ENCODE measurements at regions not wholly inside any gene's neighbourhood (a gene's known extent, or its start where the extent isn't known, plus 50 kb on each side); places are given as distances from the start of the nearest gene placed in this dataset.

- H3K56ac ChIP-seq (ENCODE audit: insufficient read length, low read depth, low read length), result no peak overlapping the region
- no peak overlapping the region for H3K9ac ChIP-seq (ENCODE audit: extremely low read depth, insufficient read length, low read length)
- no peak for DNase-seq
- H3K14ac ChIP-seq (ENCODE audit: insufficient read depth, low read length), result no peak overlapping the region
- no peaks in the 10 kb centered on the region for H3K23me2 ChIP-seq (ENCODE audit: insufficient read length, low read depth, low read length, poor library complexity, severe bottlenecking)
- H2BK20ac ChIP-seq (ENCODE audit: low read depth, low read length, poor library complexity, severe bottlenecking), result no peak overlapping the region
- H4K5ac ChIP-seq (ENCODE audit: insufficient read length, low read depth, low read length), result no peak overlapping the region
- H2BK5ac ChIP-seq (ENCODE audit: insufficient read length, low read length), result no peak overlapping the region
- peaks cover 25 to 26% of the 10 kb centered on the region in 2 experiments for H3K9me3 Mint-ChIP-seq
- H4K8ac ChIP-seq (replicated peaks; ENCODE audit: insufficient read length, low read depth, low read length), result no peak overlapping the region
- H3K18ac ChIP-seq (ENCODE audit: insufficient read length, low read depth, low read length), result no peak overlapping the region
- H3K27ac ChIP-seq (ENCODE audit: insufficient read length, low read depth, low read length), result no peak overlapping the region
- no CpG with 5 or more reads among the region's 2 CpGs for WGBS (ENCODE audit: extremely low coverage, insufficient read length, low lambda C conversion rate)
- no peak overlapping the region for H3K4me2 ChIP-seq (ENCODE audit: insufficient read depth, insufficient read length, low read length)
- no peak overlapping the region for H2AFZ ChIP-seq (ENCODE audit: low read length)
- H2BK15ac ChIP-seq (ENCODE audit: low read depth, low read length), result no peak overlapping the region
- H3K27ac Mint-ChIP-seq, result no peak overlapping the region
- peaks cover 2% of the 10 kb centered on the region; the same call in 1 of the 2 replicates for H3K27me3 Mint-ChIP-seq (ENCODE audit: low read depth)
- no peak for TF ChIP-seq CTCF (conservative IDR thresholded peaks at IDR 0.05)
- no peaks in the 10 kb centered on the region for H3K9me3 ChIP-seq (ENCODE audit: control insufficient read depth, low read depth, low read length)
- H2BK12ac ChIP-seq (ENCODE audit: insufficient read length, low read depth, low read length), result no peak overlapping the region
- H4K20me1 ChIP-seq (ENCODE audit: control insufficient read depth, insufficient read depth, insufficient read length), result no peaks in the 10 kb centered on the region
- H3K36me3 Mint-ChIP-seq (ENCODE audit: insufficient read depth in 1 of 3, low read depth in 3 of 3), result peaks cover 18 to 29% (median 19%) of the 10 kb centered on the region in 3 experiments
- H3K4me1 ChIP-seq (ENCODE audit: insufficient read depth, low read length), result no peaks in the 10 kb centered on the region
- H3K79me2 ChIP-seq (ENCODE audit: insufficient read depth, low read length), result no peaks in the 10 kb centered on the region
- H3K79me1 ChIP-seq (ENCODE audit: insufficient read depth, low read depth, low read length, poor library complexity, severe bottlenecking), result no peaks in the 10 kb centered on the region
- no peak overlapping the region for H3K4me3 Mint-ChIP-seq
- H2BK120ac ChIP-seq (ENCODE audit: low read depth, low read length, poor library complexity, severe bottlenecking), result no peak overlapping the region
- peaks cover 6% of the 10 kb centered on the region in 2 experiments for H3K4me1 Mint-ChIP-seq
- no peak overlapping the region for H3K4ac ChIP-seq (ENCODE audit: low read depth, low read length)
- no peaks in the 10 kb centered on the region for H3K27me3 ChIP-seq (ENCODE audit: insufficient read depth, low read length)
- no peak overlapping the region for H3K23ac ChIP-seq (ENCODE audit: insufficient read length, low read depth, low read length)
- no peak overlapping the region for H2AK5ac ChIP-seq (ENCODE audit: insufficient read length, low read length)
- no peak overlapping the region for H4K91ac ChIP-seq (ENCODE audit: insufficient read length, low read depth, low read length)
- no peak overlapping the region for H3T11ph ChIP-seq (ENCODE audit: low read length)
Measured at GRCh38 chr1:238060061-238060460, 169.3 kb upstream of the ZP4 start.
